GM21723 (cell line): ENCODE measurements at regions not wholly inside any gene's neighbourhood (a gene's known extent, or its start where the extent isn't known, plus 50 kb on each side); places are given as distances from the start of the nearest gene placed in this dataset.

Experiments used
- ATAC-seq: cut with Tn5 transposase; IDR thresholded peaks from one replicate; pipeline ENCODE4 v1.9.1; 2021; ENCODE audit warnings: mild to moderate bottlenecking, moderate library complexity; ENCODE audit not compliant: unreplicated experiment

DNA sequence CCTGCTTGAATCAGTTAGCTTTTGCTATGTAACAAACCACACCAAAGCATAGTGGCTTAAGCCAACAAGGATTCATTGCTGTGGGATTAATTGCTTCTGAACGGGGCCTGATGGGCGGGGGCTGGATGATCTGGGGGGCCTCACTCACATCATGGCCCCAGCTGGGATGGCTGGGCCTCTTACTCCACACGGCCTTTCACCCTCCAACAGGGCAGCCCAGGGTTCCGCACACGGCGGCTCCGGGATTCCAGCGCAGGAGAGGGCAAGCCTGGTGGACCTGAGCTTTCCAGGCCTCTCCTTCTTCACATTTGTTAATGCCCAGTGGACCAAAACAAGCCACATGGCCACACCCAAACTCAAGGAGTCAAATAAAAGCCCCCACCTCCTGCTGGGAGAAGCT is 86.3 kb upstream of the PHLPP1 start:
- ATAC-seq: no peak

DNA sequence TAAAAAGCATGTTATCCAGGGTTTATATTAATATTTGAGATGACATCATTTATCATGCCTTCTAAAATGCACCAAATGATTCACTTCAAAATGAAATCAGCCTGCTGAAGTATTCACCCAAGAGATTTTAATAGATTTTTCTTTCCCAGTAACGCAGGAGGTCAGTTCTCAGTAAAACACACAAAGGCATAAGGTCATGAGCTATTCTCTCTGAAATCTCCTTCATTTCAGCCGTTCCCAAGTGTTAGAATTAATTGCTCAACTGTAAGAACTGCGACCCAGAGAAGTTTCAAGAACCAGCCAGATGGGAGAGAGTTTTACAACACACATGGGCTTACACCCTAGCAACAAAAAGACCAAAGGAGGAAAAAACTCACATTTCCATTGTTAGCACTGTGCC is 84.2 kb upstream of the PHLPP1 start:
- no peak for ATAC-seq

GRCh38 chr18:62632788-62633455 is 82.4 kb upstream of the PHLPP1 start:
- no peak for ATAC-seq

DNA sequence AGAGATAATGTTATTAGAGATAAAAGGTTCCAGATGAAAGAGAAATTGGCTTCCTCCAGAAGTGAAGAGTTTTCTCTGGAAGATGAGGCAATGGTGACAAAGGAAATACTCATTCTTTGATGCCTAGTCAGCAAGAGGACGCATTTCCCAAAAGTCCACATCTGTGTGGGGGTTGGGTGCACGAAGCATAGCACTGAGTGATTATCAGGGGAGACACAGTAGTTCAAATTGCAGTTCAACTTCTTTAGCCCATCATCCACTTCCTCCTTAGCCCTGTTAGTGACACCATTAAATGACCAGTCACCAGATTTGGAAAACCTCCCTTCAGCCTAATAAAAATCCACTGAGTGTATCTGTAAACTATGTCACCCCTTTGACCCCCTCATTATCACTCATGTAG is 80.9 kb upstream of the PHLPP1 start:
- ATAC-seq: no peak

DNA sequence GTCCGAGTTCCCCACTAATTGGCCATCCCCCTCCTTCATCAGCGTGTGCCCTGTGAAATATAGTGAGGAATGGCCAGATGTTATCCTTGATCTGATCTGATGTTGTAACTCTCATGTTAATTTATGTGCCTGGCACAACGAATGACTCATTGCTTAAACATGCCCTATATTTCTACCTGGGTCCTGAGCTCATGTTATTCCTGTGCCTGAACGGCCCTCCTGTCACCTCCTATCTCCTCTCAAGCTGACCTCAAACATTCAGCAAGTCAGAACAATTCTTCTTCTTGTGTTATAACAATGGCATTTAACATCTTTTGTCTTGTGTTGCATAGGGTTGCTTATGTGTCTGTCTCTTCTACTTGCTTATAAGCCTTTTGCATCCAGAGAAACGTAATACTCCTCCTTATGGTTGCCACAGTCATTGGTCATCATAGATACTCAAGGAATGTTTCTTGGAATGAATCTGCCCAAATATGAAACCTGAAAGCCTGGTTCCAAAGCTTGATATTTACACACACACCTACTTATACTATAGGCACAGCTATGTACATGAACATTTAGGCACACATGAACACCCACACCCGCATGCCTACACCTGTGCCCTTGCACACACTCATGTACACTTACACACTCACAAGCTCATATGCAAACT is 80.2 kb upstream of the PHLPP1 start:
- ATAC-seq: no peak

- ATAC-seq: no peak
These were observed 77.9 kb upstream of the PHLPP1 start for GRCh38 chr18:62637403-62637802.

DNA sequence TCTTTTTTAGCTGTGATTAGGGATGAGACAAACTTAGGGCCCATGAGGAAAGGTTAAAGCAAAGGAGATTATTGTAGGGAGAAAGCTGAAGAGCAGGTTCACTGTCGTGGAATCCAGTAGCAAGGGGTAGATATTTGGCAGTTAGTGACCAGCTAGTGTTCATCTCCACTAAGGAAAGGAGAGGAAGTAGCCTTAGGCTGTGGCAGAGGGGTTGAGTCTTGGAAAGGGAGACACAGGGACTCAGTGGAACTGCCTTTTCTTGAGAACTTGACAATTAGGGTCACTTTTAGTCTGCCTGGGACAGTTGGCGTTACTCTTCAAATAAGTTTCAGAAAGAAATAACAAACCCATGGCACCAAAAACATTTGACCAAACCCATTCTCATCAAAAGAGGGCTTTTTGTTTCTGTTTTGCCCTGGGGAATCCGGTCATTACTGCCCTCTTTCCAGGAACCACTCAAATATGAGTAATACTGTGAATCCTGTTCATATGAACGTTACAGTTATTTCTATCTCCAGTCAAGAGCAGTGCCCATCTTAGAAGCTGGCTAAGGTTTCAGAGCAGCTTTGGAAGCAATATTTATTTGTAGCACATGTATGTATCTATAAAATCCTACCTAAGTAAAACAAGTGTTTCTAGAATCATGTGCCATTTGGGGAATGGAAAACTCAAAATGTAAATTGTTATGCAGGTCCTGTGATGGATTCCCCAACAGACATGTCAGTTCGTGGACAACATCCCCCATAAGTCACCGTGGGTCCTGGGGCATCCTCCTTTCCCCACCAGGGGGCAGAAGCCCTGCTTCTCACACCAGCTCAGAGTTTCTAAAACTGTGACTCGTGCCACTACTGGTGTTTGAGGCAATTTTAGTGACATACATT is 77.3 kb upstream of the PHLPP1 start:
- peak; percentile 80 for ATAC-seq

DNA sequence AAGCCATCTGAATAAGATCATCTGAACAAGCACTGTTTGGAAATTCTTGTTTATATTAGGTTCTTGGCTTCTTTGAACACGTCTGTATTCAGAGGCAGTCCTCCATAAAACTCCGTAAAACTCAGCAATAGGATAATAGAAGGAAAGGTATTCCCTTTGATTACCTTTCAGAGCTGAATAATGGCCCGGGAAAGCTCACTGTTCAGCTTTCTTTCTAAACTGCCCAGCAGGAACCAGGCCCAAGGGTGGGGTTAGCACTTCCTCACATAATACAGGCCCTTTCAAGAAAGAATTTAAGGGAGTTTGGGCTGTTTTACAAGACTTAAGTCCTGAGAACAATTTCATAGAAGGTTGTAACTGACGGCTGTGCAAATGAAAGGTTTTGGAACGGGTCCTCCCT is 72.2 kb upstream of the PHLPP1 start:
- ATAC-seq: no peak

GRCh38 chr18:62644773-62645172 is 70.6 kb upstream of the PHLPP1 start:
- ATAC-seq: no peak

DNA sequence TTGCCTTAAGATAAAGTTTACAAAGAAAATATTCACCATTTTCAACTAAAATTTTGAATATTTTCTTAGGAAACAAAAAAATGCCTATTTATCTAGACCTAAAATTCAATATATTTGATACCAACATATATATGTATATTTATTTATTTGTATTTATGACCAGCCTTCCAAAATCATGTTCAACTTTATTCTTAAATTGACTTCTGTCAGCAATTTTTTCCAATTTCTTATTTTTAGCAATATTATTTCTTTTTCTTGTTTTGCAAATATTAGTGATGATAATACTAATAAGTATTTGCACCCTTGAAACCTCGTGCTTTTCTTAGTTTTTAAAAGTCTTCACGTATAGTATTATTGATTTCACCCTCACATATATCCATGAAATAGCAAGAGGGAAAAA is 68.2 kb upstream of the PHLPP1 start:
- no peak for ATAC-seq

DNA sequence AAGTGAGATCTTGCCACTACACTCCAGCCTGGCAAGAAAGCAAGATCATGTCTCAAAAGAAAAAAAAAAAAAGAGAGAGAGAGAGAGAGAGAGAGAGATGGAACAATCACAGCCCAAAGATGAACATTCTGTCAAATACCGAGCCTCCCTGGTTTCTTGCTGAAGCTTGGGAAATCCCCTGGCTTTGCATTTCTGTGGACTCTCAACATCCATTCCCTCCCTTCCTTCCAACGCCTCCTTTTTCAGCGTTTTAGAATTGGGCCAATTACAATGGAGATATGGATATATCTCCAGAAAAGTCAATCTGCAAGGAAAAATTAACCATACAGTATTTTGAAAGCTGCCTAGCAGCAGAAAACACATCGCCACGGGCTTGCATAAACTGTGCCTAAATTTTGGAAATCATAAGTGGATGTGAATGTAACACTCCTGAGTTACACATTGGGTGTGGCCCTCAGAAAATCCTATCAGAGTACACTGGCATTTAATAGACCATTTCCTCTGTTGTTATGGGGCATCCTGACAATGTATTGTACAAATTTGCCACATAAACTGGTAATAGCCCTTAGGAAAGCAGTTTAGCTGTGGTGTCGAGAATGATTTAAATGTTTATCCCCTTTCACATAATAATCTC is 67.2 kb upstream of the PHLPP1 start:
- no peak for ATAC-seq

DNA sequence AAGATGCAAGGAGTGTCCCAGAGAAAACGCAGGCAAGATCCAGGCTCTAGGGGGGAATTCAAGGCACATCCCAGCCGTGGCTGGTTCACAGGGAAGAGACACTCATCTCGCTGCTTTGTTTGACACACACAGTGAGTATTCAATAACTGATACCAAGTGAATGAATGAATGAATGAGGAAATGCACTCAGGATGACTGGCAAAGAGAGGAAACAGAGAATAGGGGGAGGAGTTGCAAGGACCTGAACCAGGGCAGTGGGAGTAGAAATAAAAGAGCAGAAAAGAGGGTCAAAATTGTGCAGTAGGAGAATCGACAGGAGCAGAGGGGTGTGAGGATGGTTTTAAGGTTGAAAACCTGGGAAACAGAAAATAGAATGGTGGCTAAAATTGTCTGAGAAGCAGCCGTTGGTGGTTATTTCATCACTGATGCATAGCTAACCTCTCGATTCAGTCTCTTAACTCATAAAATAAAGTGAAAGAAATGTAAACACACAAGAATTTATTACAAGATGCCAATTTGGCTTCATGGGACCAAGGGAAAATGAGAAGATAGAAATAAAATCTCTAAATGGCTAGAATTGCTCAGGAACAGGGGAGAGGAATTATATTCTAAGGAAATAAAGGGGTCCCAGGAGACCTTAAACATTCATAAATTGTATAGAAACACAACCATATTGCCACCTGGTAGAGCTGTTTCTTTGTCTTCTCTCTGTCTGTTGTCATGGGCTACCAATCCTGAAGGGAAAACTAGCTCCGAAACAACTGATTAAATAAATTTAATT is 63.9 kb upstream of the PHLPP1 start:
- peak; percentile 69 for ATAC-seq

GRCh38 chr18:62652057-62652629 is 63.2 kb upstream of the PHLPP1 start:
- peak; percentile 73 for ATAC-seq

DNA sequence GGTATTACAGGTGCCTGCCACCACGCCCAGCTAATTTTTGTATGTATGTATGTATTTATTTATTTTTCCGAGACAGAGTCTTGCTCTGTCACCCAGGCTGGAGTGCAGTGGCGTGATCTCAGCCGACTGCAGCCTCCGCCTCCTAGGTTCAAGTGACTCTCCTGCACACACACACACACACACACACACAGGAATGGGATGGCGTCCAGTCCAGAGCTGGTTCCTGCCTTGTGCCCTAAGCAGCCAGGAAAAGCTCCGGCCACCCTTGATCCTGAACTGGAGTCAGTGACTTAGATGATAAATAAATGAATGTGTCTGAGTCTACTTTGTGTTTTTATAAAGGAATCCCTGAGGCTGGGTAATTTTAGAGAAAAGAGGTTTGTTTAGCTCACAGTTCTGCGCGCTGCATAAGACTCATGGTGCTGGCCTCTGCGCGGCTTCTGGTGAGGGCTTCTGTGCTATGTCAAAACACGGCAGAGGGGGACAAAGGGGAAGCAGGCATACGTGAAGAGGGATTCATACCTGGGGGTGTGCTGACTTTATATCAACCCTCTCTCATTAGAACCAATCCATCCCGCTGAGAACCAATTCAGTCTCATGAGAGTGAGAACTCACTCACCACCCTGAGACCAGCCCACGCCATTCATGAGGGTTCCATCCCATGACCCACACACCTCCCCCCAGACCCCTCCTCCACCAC is 59.7 kb upstream of the PHLPP1 start:
- no peak for ATAC-seq

DNA sequence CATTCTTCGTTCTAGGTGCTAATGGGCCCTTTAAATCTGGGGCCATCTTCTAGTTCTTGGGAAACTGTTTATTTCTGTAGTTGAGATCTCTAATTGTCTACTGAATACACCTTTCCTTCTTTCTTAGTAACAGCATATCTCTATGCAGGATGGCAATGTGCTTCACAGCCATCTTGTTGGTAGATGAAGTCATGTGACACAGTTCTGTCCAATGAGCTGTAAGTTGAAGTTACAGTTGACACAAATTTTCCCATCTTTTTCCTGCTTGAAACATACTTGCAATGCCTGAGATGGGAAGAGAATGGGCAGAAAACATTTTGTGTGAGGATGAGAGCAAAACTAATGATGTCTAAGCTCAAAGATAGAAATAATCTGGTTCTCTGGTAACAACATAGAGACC is 57.3 kb upstream of the PHLPP1 start:
- no peak for ATAC-seq

GRCh38 chr18:62659698-62660097 is 55.6 kb upstream of the PHLPP1 start:
- ATAC-seq: no peak

GRCh38 chr18:62660691-62661090 is 54.6 kb upstream of the PHLPP1 start:
- ATAC-seq: no peak

DNA sequence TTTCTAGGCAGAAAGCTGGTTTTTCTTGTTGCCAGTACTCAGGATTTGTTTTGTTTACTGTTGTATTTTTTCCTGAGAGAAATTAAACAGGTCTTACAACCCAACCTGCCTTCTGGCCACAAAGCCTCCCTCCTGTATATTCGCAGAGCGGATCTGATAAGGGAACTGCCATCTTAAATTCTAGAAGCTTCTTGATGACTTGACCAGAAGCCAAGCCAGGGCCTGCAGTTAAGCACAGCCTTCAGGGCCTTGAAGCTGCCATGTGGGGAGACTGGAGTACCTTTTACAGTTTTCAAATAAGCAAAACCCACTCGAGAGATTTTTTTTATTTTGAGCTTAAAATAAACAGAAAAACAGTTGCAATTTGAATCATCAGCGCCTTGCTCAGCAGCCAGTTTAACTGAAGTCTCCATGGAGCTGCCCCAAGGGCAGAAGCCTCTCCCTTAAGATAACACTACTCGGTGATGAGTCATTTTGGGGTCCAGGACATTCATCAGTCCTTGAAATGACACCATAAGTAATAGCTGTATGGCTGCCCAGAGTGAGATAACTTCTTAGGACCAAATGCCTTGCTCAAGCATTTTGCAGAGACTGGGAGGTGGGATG is 51.5 kb upstream of the PHLPP1 start:
- peak; percentile 96 for ATAC-seq

GRCh38 chr18:62664414-62664813 is 50.9 kb upstream of the PHLPP1 start:
- ATAC-seq: no peak
